OCI-LY7 (cell line): ENCODE measurements at regions not wholly inside any gene's neighbourhood (a gene's known extent, or its start where the extent isn't known, plus 50 kb on each side); places are given as distances from the start of the nearest gene placed in this dataset.

Source experiments
- CTCF ChIP-seq: fragments of 200-600 bp; sonication (generic); conservative IDR thresholded peaks from 2 replicates; pipeline ENCODE4 v1.5.1; 2014; ENCODE audit warnings: mild to moderate bottlenecking, antibody characterized with exemption, low read length, moderate library complexity, mixed read lengths
- EZH2phosphoT487 ChIP-seq: fragments of 200-600 bp; sonication (generic); IDR thresholded peaks from 2 replicates; pipeline ENCODE4 v1.6.1; 2018; ENCODE audit warnings: low read depth, borderline replicate concordance, mild to moderate bottlenecking, mixed run types, antibody characterized with exemption, low read length, moderate library complexity, mixed read lengths

DNA sequence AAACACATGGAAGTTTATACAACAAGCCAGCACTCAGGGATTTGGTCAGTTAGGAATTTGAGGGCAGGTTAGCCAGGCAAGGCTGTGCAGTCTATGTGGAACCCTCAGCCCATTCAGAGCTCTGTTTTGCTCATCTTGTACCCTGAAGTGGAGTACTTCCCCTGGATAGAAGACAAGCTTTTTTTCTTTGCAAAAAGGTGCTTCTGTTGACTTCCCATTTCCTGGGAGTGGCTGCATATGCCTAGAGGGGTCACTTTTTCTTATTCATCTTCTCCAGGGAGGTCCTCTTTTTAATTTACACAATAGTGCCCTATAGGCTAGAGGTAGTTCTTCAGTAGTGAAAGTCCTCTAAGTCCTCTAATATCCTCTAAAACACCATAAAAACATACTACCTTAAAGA is 225.0 kb upstream of the P2RY1 start:
- no peak for TF ChIP-seq EZH2phosphoT487
- TF ChIP-seq CTCF, result no peak
